SH-SY5Y (cell line): ENCODE measurements at regions not wholly inside any gene's neighbourhood (a gene's known extent, or its start where the extent isn't known, plus 50 kb on each side); places are given as distances from the start of the nearest gene placed in this dataset.

Experiments used
- GATA2 ChIP-seq: IDR thresholded peaks from 2 replicates; pipeline ENCODE4 v1.6.1; 2011; ENCODE audit warnings: mild to moderate bottlenecking, low read depth, low read length
- GATA3 ChIP-seq: IDR thresholded peaks from 2 replicates; pipeline ENCODE4 v1.6.1; 2011; ENCODE audit warnings: low read depth, mild to moderate bottlenecking, low read length, moderate library complexity

- TF ChIP-seq GATA2 = no peak
- no peak for TF ChIP-seq GATA3
These were observed 174.8 kb downstream of the ENC1 start for GRCh38 chr5:74465724-74466123.

GRCh38 chr5:74464512-74465209, 175.9 kb downstream of the ENC1 start:
- no peak for TF ChIP-seq GATA3
- TF ChIP-seq GATA2 = no peak

- TF ChIP-seq GATA3 = no peak
These were observed 178.2 kb downstream of the ENC1 start for GRCh38 chr5:74462356-74462755.

GRCh38 chr5:74461251-74461650, 179.3 kb downstream of the ENC1 start:
- no peak for TF ChIP-seq GATA2
- TF ChIP-seq GATA3 = no peak

- no peak for TF ChIP-seq GATA2
- TF ChIP-seq GATA3 = no peak
These were observed 179.8 kb downstream of the ENC1 start for GRCh38 chr5:74460694-74461093.

GRCh38 chr5:74459984-74460383, 180.5 kb downstream of the ENC1 start:
- TF ChIP-seq GATA2 (no peak), GATA3 (no peak)

GRCh38 chr5:74457876-74458275, 182.7 kb downstream of the ENC1 start:
- TF ChIP-seq GATA2 (no peak), GATA3 (no peak)

- no peak for TF ChIP-seq GATA2
- no peak for TF ChIP-seq GATA3
These were observed 186.1 kb downstream of the ENC1 start for GRCh38 chr5:74454263-74455030.

- no peak for TF ChIP-seq GATA2
- TF ChIP-seq GATA3 = no peak
These were observed 187.7 kb downstream of the ENC1 start for GRCh38 chr5:74452856-74453255.

GRCh38 chr5:74450095-74450494, 190.4 kb downstream of the ENC1 start:
- TF ChIP-seq GATA2 (no peak), GATA3 (no peak)

- no peak for TF ChIP-seq GATA2
- TF ChIP-seq GATA3 = no peak
These were observed 193.7 kb downstream of the ENC1 start for GRCh38 chr5:74446725-74447241.

GRCh38 chr5:74442466-74442865, 198.1 kb downstream of the ENC1 start:
- TF ChIP-seq GATA2 (no peak), GATA3 (no peak)

GRCh38 chr5:74441616-74442015, 198.9 kb downstream of the ENC1 start:
- TF ChIP-seq GATA3 (no peak), GATA2 (no peak)

GRCh38 chr5:74440341-74440740, 200.2 kb downstream of the ENC1 start:
- TF ChIP-seq GATA3 = no peak
- no peak for TF ChIP-seq GATA2

GRCh38 chr5:74433896-74434829, 206.4 kb downstream of the ENC1 start:
- no peak for TF ChIP-seq GATA2
- TF ChIP-seq GATA3 = no peak

GRCh38 chr5:74433255-74433895, 207.2 kb downstream of the ENC1 start:
- TF ChIP-seq GATA3 = no peak
- TF ChIP-seq GATA2 = no peak
